ENCODE measurements at regions not wholly inside any gene's neighbourhood (a gene's known extent, or its start where the extent isn't known, plus 50 kb on each side); places are given as distances from the start of the nearest gene placed in this dataset.

DNA sequence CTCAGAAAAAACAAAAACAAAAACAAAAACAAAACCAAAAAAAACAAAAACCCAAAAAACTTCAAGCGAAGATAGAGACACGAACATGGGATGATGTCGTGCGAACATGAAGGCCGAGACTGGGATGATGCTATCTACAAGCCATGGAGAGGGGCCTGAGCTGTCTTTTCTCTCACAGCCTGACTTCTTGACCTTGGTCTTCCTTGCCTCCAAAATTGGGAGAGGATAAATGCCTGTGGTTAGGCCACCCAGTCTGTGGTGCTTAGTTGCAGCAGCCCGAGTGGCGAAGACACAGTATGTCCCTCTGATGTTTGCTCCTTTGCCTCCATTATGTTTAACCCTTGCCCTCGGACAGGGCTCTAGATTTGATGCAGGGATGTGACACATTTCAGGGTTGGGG is 130.4 kb upstream of the BASP1 start:
- whole genome bisulfite sequencing, 2 donors: 92 to 95% methylated on average over 8 of the region's 8 CpGs
- no peak for TF ChIP-seq POLR2A (IDR thresholded peaks at IDR 0.05)
- no peak for TF ChIP-seq EP300 (IDR thresholded peaks at IDR 0.05)
- TF ChIP-seq POLR2AphosphoS5 (IDR thresholded peaks at IDR 0.05): no peak
- TF ChIP-seq, protein P1, sequence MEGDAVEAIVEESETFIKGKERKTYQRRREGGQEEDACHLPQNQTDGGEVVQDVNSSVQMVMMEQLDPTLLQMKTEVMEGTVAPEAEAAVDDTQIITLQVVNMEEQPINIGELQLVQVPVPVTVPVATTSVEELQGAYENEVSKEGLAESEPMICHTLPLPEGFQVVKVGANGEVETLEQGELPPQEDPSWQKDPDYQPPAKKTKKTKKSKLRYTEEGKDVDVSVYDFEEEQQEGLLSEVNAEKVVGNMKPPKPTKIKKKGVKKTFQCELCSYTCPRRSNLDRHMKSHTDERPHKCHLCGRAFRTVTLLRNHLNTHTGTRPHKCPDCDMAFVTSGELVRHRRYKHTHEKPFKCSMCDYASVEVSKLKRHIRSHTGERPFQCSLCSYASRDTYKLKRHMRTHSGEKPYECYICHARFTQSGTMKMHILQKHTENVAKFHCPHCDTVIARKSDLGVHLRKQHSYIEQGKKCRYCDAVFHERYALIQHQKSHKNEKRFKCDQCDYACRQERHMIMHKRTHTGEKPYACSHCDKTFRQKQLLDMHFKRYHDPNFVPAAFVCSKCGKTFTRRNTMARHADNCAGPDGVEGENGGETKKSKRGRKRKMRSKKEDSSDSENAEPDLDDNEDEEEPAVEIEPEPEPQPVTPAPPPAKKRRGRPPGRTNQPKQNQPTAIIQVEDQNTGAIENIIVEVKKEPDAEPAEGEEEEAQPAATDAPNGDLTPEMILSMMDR (IDR thresholded peaks at IDR 0.05): no peak
- Histone ChIP-seq H3K36me3 (no peaks in the 10 kb centered on the region), H3K4me3 (no peak overlapping the region), H3K27ac (no peak overlapping the region), H3K27me3 (no peaks in the 10 kb centered on the region), H3K9me3 (no peaks in the 10 kb centered on the region), H3K4me1 (no peaks in the 10 kb centered on the region)
- no peak for DNase-seq
- no peak for ATAC-seq (ENCODE audit: low FRiP score in 2 of 2)

DNA sequence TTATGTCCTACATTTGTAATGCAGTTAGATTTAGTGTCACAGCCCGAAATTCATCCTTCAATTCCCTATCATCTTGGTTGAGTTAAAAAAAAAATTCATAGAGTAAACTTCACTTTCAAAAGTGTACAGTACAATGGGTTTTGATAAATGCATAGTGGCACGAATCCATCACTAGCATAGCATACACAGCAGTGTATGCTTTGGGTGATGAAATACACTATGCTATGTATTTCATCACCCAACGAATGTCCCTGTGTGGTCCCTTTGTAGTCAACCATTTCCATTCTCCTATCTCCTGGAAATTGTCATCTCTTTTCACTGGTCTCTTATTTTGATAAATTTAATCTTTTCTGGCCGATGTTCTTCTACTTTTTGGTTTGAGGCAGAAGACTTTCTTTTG is 129.4 kb upstream of the BASP1 start:
- TF ChIP-seq POLR2AphosphoS5 (IDR thresholded peaks at IDR 0.05): no peak
- TF ChIP-seq, protein P1 (IDR thresholded peaks at IDR 0.05): no peak
- TF ChIP-seq EP300 (IDR thresholded peaks at IDR 0.05): no peak
- TF ChIP-seq POLR2A (IDR thresholded peaks at IDR 0.05): no peak
- Histone ChIP-seq H3K36me3 (no peaks in the 10 kb centered on the region), H3K9me3 (no peaks in the 10 kb centered on the region), H3K27me3 (no peaks in the 10 kb centered on the region), H3K4me1 (no peaks in the 10 kb centered on the region), H3K4me3 (no peak overlapping the region), H3K27ac (no peak overlapping the region)
- ATAC-seq (ENCODE audit: low FRiP score in 2 of 2): no peak
- DNase-seq: no peak
- WGBS, 2 donors: 72 to 83% methylated on average over 4 of the region's 4 CpGs

DNA sequence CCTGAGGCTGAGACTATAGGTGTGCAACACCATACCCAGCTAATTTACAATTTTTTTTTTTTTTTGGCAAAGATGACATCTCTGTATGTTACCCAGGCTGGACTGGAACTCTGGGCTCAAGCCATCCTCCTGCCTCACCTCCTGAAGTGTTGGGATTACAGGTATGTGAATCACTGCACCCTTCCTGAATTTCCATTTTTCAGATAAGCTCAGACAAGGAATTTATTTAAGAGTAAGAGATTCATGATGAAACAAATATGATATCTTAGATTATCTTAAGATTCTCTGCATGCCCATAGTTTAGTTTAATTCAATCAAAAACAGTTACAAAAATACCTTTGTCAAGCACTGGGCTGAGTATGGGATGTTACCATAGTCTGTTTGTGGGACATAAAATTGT is 128.4 kb upstream of the BASP1 start:
- Histone ChIP-seq H3K9me3 (no peaks in the 10 kb centered on the region), H3K4me3 (no peak overlapping the region), H3K27ac (no peak overlapping the region), H3K27me3 (no peaks in the 10 kb centered on the region), H3K36me3 (no peaks in the 10 kb centered on the region), H3K4me1 (no peaks in the 10 kb centered on the region)
- no peak for ATAC-seq (ENCODE audit: low FRiP score in 2 of 2)
- no peak for DNase-seq
- no peak for TF ChIP-seq POLR2AphosphoS5 (IDR thresholded peaks at IDR 0.05)
- no peak for TF ChIP-seq EP300 (IDR thresholded peaks at IDR 0.05)
- TF ChIP-seq, protein P1 (IDR thresholded peaks at IDR 0.05): no peak
- no peak for TF ChIP-seq POLR2A (IDR thresholded peaks at IDR 0.05)

DNA sequence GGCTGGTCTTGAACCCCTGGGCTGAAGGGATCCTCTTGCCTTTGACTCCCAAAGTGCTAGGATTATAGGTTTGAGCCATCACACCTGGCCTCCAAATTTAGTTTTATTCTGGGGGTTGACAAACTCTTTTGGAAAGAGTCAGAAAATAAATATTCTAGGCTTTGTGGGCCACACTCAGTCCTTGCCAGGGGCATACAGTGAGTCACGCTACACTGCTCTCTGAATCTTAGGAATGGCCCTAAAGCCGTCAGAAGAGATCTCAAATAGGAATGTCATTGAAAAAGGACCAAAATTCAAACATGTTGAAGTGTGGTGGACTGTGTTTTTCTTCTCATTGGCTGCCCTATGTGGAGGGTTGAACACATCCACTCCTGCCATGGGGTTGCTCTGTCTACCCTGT is 127.7 kb upstream of the BASP1 start:
- no peak overlapping the region for H3K27ac ChIP-seq
- H3K4me1 ChIP-seq: peaks cover 0 to under 1% (median 0%) of the 10 kb centered on the region in 4 donors
- H3K4me3 ChIP-seq: no peak overlapping the region
- no peaks in the 10 kb centered on the region for H3K9me3 ChIP-seq
- no peak for DNase-seq
- H3K27me3 ChIP-seq: no peaks in the 10 kb centered on the region
- no peak for ATAC-seq (ENCODE audit: low FRiP score in 2 of 2)
- WGBS, 2 donors: 84 to 100% methylated on average over 2 of the region's 2 CpGs
- TF ChIP-seq POLR2AphosphoS5 (IDR thresholded peaks at IDR 0.05): no peak
- no peak for TF ChIP-seq EP300 (IDR thresholded peaks at IDR 0.05)
- no peak for TF ChIP-seq POLR2A (IDR thresholded peaks at IDR 0.05)
- TF ChIP-seq, protein P1 (IDR thresholded peaks at IDR 0.05): no peak
- H3K36me3 ChIP-seq: no peaks in the 10 kb centered on the region

DNA sequence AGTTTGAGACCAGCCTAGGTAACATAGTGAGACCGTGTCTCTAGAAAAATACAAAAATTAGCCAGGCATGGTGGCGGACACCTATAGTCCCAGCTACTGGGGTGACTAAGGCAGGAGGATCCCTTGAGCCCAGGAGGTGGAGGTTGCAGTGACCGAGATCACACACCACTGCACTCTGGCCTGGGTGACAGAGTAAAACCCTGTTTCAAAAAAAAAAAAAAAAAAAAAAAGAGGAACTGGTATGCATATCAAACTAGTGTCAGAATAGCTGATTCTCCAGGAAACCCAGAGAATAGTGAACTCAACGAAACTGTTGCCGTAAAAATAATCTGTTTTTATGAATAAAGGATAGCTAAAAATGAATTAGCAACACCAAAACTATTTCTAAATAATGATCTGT is 126.6 kb upstream of the BASP1 start:
- no peaks in the 10 kb centered on the region for H3K9me3 ChIP-seq
- no peak overlapping the region for H3K4me3 ChIP-seq
- no peaks in the 10 kb centered on the region for H3K36me3 ChIP-seq
- no peak for ATAC-seq (ENCODE audit: low FRiP score in 2 of 2)
- TF ChIP-seq, protein P1 (IDR thresholded peaks at IDR 0.05): no peak
- TF ChIP-seq POLR2AphosphoS5 (IDR thresholded peaks at IDR 0.05) (no peak), POLR2A (IDR thresholded peaks at IDR 0.05) (no peak), EP300 (IDR thresholded peaks at IDR 0.05) (no peak)
- H3K4me1 ChIP-seq: peaks cover 0 to 5% (median 2%) of the 10 kb centered on the region in 4 donors
- no peaks in the 10 kb centered on the region for H3K27me3 ChIP-seq
- WGBS, 2 donors: 76 to 78% methylated on average over 5 of the region's 5 CpGs
- H3K27ac ChIP-seq: no peak overlapping the region
- no peak for DNase-seq

All from upper lobe of left lung (tissue), 6 donors.